ENCODE measurements at regions not wholly inside any gene's neighbourhood (a gene's known extent, or its start where the extent isn't known, plus 50 kb on each side); places are given as distances from the start of the nearest gene placed in this dataset.
A peak's percentile ranks its signal among the peaks of the same experiment; 100 is the strongest.
"Not testable (repeated sequence)": the region's sequence is repeated elsewhere in the genome, so short reads cannot be mapped to it uniquely, and the experiment has no call there.

DNA sequence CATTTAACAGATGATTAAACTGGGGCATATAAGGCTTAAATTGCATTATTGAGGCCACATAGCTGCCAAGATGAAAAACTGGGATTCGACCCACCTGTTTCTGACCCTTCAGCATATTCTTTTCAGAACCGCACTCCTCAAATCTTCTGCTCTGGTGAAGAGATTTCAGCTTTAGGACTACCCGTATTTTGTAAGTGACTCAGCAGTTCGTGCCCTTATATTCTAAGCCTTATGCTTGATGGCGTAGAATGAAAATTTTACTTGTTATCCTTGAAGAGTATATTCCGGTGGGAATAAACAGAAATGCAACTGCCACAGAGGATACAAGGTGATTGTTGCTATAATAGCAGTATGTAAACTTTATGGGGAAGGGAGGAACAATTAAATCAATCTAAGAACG lies 657.1 kb downstream of the DOK5 start:
- no peak overlapping the region for H3K4me3 ChIP-seq (replicated peaks; ENCODE audit: low read depth, low read length)
- H3K36me3 ChIP-seq (ENCODE audit: control insufficient read depth, insufficient read depth, low read length), result no peaks in the 10 kb centered on the region
- DNase-seq (ENCODE audit: extremely low read depth, insufficient read length), result no peak
- TF ChIP-seq, protein P1, sequence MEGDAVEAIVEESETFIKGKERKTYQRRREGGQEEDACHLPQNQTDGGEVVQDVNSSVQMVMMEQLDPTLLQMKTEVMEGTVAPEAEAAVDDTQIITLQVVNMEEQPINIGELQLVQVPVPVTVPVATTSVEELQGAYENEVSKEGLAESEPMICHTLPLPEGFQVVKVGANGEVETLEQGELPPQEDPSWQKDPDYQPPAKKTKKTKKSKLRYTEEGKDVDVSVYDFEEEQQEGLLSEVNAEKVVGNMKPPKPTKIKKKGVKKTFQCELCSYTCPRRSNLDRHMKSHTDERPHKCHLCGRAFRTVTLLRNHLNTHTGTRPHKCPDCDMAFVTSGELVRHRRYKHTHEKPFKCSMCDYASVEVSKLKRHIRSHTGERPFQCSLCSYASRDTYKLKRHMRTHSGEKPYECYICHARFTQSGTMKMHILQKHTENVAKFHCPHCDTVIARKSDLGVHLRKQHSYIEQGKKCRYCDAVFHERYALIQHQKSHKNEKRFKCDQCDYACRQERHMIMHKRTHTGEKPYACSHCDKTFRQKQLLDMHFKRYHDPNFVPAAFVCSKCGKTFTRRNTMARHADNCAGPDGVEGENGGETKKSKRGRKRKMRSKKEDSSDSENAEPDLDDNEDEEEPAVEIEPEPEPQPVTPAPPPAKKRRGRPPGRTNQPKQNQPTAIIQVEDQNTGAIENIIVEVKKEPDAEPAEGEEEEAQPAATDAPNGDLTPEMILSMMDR (IDR thresholded peaks at IDR 0.05; ENCODE audit: insufficient read depth, low read length, poor library complexity, severe bottlenecking), result no peak
- no peaks in the 10 kb centered on the region for H3K27me3 ChIP-seq (replicated peaks; ENCODE audit: control insufficient read depth, insufficient read depth, low read length)

DNA sequence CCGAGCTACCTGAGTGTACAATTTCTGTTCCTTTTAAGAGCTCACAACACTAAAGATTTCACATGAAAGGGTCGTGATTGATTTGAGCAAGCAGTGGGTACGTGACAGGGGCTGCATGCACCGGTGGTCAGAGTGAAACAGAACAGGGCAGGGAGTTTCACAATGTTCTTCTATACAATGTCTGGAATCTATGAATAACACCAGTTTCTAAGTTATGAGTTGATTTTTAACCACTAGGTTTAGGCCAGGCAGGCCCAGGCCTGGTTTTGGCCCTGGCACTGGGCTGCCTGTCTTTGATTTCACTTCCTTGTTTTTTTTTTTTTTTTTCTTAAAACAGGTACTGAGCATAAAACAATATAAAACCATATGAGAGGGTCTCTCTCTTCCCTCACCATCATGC lies 642.2 kb downstream of the DOK5 start:
- not testable (repeated sequence) for H3K4me3 ChIP-seq (replicated peaks; ENCODE audit: low read depth, low read length); H3K27me3 ChIP-seq (replicated peaks; ENCODE audit: control insufficient read depth, insufficient read depth, low read length); H3K36me3 ChIP-seq (ENCODE audit: control insufficient read depth, insufficient read depth, low read length)
- DNase-seq (ENCODE audit: extremely low read depth, insufficient read length), result peak; percentile 13

DNA sequence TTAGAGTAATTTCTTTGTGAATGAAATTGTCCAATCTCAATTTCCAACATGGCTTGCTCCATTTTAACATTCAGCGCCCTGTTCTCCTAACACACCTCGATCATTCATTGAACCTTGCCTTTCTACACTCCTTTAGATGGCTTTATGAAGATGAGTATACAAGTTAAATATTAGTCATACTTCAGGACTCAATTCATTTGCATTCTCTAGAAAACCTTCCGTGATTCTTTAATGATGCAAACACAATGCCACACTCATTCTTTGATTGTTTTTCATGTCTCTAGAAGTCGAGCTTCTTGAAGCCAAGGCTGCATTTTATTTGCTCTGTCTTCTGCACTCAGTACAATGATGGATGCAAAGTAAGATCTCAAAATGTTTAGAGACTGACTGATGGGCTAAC lies 641.2 kb downstream of the DOK5 start:
- DNase-seq (ENCODE audit: extremely low read depth, insufficient read length), result peak; percentile 20
- TF ChIP-seq, protein P1 (IDR thresholded peaks at IDR 0.05; ENCODE audit: insufficient read depth, low read length, poor library complexity, severe bottlenecking), result no peak
- Histone ChIP-seq H3K27me3 (replicated peaks; ENCODE audit: control insufficient read depth, insufficient read depth, low read length) (no peaks in the 10 kb centered on the region), H3K4me3 (replicated peaks; ENCODE audit: low read depth, low read length) (no peak overlapping the region), H3K36me3 (ENCODE audit: control insufficient read depth, insufficient read depth, low read length) (no peaks in the 10 kb centered on the region)

DNA sequence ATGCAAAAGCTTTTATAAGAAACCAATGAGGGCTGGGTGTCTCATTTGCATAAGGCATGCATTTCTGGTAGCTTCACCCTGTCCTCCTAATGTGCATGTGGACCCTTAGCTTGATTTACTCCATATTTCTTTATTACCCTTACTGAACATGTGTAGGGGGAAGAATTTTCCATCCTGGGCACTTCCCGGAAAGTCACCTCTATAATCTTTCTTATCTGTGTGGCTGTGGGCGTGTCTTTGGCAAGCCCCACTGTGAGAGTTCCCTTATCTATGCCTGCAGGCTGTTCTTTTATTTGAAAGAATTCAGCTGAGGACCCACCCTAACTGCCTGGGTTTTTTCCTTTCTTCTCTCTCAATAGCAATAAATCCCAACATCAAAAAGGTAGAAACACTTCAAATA lies 627.8 kb downstream of the DOK5 start:
- no peak overlapping the region for H3K4me3 ChIP-seq (replicated peaks; ENCODE audit: low read depth, low read length)
- TF ChIP-seq, protein P1 (IDR thresholded peaks at IDR 0.05; ENCODE audit: insufficient read depth, low read length, poor library complexity, severe bottlenecking), result no peak
- H3K27me3 ChIP-seq (replicated peaks; ENCODE audit: control insufficient read depth, insufficient read depth, low read length), result no peaks in the 10 kb centered on the region
- no peaks in the 10 kb centered on the region for H3K36me3 ChIP-seq (ENCODE audit: control insufficient read depth, insufficient read depth, low read length)
- DNase-seq (ENCODE audit: extremely low read depth, insufficient read length), result no peak

DNA sequence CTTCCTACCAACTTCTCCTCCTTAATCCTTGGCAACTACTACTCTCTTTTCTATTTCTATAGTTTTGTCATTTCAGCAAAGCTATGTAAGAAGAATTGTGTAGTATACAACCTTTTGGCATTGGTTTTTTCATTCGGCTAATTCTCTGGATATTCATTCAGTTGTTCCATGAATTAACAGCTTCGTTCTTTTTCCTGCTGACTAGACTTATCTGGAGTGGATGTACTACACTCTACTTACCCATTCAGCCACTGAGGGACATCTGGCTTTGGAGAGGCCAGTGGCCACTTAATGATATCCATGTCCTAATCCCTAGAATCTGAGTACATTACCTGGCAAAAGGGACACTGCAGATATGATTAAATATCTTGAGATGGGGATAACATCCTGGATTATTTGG lies 623.9 kb downstream of the DOK5 start:
- H3K4me3 ChIP-seq (replicated peaks; ENCODE audit: low read depth, low read length), result no peak overlapping the region
- H3K27me3 ChIP-seq (replicated peaks; ENCODE audit: control insufficient read depth, insufficient read depth, low read length), result no peaks in the 10 kb centered on the region
- TF ChIP-seq, protein P1 (IDR thresholded peaks at IDR 0.05; ENCODE audit: insufficient read depth, low read length, poor library complexity, severe bottlenecking), result no peak
- H3K36me3 ChIP-seq (ENCODE audit: control insufficient read depth, insufficient read depth, low read length), result no peaks in the 10 kb centered on the region
- no peak for DNase-seq (ENCODE audit: extremely low read depth, insufficient read length)

DNA sequence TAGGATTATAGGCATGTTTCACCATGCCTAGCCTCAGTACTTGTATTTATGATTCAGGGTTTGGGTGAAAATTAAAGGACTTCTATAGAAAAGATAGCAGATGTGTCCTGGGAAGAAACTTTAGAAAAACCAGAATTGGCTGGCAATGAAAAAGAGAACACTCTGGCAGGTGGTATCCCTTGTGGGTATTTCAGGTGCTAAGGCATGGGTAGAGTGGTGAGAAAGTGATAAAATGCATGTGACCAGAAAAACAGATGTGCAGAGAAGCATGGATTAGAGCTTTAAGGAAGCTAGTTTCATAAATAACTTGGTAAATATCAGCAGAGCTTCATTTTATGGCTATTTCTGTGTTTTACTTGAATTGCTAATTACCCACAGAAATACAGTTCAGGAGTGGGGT lies 622.2 kb downstream of the DOK5 start:
- DNase-seq (ENCODE audit: extremely low read depth, insufficient read length), result no peak
- TF ChIP-seq, protein P1 (IDR thresholded peaks at IDR 0.05; ENCODE audit: insufficient read depth, low read length, poor library complexity, severe bottlenecking), result no peak
- H3K4me3 ChIP-seq (replicated peaks; ENCODE audit: low read depth, low read length), result no peak overlapping the region
- H3K27me3 ChIP-seq (replicated peaks; ENCODE audit: control insufficient read depth, insufficient read depth, low read length), result no peaks in the 10 kb centered on the region
- H3K36me3 ChIP-seq (ENCODE audit: control insufficient read depth, insufficient read depth, low read length), result no peaks in the 10 kb centered on the region
